ENCODE measurements at regions not wholly inside any gene's neighbourhood (a gene's known extent, or its start where the extent isn't known, plus 50 kb on each side); places are given as distances from the start of the nearest gene placed in this dataset.

DNA sequence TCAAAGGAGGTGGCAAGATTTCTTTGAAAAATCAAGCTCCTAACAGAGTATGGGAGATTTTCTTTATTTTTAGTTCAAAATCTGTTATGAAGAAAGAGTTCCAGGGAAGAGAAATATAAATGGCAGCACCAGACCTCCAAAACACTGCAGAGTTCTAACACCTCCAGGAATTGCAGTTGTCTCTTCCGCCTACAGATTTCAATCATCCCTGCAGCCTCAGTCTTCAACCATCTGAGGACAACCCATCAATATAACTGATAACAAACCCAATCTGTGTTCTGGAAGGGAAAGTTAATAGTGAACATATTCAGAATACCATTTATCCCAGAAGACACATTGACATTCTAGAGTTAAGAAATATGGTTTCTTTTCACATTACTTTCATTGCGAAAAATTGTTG, 296.1 kb downstream of the ARAP2 start:
- TF ChIP-seq, protein P1, sequence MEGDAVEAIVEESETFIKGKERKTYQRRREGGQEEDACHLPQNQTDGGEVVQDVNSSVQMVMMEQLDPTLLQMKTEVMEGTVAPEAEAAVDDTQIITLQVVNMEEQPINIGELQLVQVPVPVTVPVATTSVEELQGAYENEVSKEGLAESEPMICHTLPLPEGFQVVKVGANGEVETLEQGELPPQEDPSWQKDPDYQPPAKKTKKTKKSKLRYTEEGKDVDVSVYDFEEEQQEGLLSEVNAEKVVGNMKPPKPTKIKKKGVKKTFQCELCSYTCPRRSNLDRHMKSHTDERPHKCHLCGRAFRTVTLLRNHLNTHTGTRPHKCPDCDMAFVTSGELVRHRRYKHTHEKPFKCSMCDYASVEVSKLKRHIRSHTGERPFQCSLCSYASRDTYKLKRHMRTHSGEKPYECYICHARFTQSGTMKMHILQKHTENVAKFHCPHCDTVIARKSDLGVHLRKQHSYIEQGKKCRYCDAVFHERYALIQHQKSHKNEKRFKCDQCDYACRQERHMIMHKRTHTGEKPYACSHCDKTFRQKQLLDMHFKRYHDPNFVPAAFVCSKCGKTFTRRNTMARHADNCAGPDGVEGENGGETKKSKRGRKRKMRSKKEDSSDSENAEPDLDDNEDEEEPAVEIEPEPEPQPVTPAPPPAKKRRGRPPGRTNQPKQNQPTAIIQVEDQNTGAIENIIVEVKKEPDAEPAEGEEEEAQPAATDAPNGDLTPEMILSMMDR (IDR thresholded peaks at IDR 0.05), result no peak
- TF ChIP-seq ZFX (IDR thresholded peaks at IDR 0.05; ENCODE audit: borderline replicate concordance), result no peak

All from 22Rv1 (cell line).